ENCODE measurements at regions not wholly inside any gene's neighbourhood (a gene's known extent, or its start where the extent isn't known, plus 50 kb on each side); places are given as distances from the start of the nearest gene placed in this dataset.

GRCh38 chr6:50974319-50974718 is 155.6 kb downstream of the TFAP2B start:
- TF ChIP-seq ZNF687 (IDR thresholded peaks at IDR 0.05) (no peak), ZNF384 (IDR thresholded peaks at IDR 0.05; ENCODE audit: borderline replicate concordance, low read depth, low read length) (no peak), EP300 (IDR thresholded peaks at IDR 0.05; ENCODE audit: borderline replicate concordance in 1 of 2, control insufficient read depth in 1 of 2, low read depth in 2 of 2, low read length in 2 of 2) (no peak)

All from GM12878 (cell line).